ENCODE measurements at regions not wholly inside any gene's neighbourhood (a gene's known extent, or its start where the extent isn't known, plus 50 kb on each side); places are given as distances from the start of the nearest gene placed in this dataset.

DNA sequence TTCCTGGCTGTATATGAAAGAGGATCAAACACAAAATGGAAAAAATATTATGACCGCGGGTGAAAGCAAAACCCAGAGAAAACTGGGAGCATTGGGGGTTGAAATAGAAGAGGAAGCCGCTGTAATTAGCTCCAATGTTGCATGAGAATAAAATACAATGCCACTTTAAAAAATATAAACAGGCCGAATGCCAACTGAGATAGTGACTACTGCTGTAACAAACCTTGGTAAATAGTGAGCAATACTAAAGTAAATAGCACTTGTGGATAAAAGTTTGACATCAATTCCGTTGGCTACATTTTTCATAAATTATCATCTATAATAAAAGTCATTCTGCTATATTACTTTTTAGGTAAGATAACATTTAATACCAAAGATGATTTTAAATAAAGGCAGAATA is 395.8 kb upstream of the MIR17HG start:
- Histone ChIP-seq H3K4me1 (no peaks in the 10 kb centered on the region), H3K36me3 (no peaks in the 10 kb centered on the region), H3K27ac (no peak overlapping the region), H3K27me3 (no peaks in the 10 kb centered on the region), H3K9me3 (peaks cover 0 to 6% (median 4%) of the 10 kb centered on the region in 3 donors), H3K4me3 (no peak overlapping the region)
- intact Hi-C loops (cut with DNase I) = no loop called here
- DNase-seq = no peak
- WGBS, 2 donors = 66 to 76% methylated on average over 5 of the region's 5 CpGs
- TF ChIP-seq CTCF (IDR thresholded peaks at IDR 0.05) = no peak
- TF ChIP-seq POLR2A (IDR thresholded peaks at IDR 0.05) = no peak

- Histone ChIP-seq H3K36me3 (no peaks in the 10 kb centered on the region), H3K4me3 (no peak overlapping the region), H3K27me3 (no peaks in the 10 kb centered on the region), H3K4me1 (no peaks in the 10 kb centered on the region), H3K9me3 (peaks cover 0 to 6% (median 2%) of the 10 kb centered on the region in 3 donors), H3K27ac (no peak overlapping the region)
- 56 to 73% methylated on average over 1 of the region's 1 CpG for WGBS, 2 donors
- no peak for DNase-seq
- intact Hi-C loops (cut with DNase I) = no loop called here
- no peak for TF ChIP-seq POLR2A (IDR thresholded peaks at IDR 0.05)
- no peak for TF ChIP-seq CTCF (IDR thresholded peaks at IDR 0.05)
Observed at GRCh38 chr13:90952326-90952725, 395.2 kb upstream of the MIR17HG start.

DNA sequence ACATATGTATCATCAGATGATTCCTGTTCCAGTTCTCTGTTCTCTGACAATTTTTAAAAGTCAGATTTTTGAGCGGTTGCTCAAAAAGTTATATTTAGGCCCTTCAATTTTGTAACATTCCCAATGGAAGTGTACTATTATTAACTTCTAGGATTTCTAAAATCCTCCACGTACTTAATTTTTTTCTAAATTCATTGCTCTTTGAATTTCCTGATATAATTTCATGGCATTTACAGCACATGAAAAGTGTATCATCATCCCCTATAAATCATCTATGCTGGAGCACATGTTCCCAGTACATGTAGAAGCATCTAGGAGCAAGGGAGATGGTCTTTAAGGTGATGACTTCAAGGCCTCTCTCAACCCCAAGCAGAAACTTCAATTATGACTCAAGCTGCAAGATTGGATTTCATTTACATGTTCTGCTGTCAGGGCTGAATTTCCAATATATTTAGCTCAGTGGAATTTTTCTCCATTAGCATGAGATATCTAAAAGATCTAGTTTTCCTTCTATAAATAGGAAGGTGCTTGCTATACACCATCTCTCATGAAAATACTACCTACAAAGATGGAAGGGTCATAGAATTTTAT is 392.8 kb upstream of the MIR17HG start:
- Histone ChIP-seq H3K4me3 (no peak overlapping the region), H3K27ac (no peak overlapping the region), H3K9me3 (no peaks in the 10 kb centered on the region), H3K36me3 (no peaks in the 10 kb centered on the region), H3K27me3 (no peaks in the 10 kb centered on the region), H3K4me1 (no peaks in the 10 kb centered on the region)
- DNase-seq = no peak
- intact Hi-C loops (cut with DNase I) = no loop called here
- TF ChIP-seq CTCF (IDR thresholded peaks at IDR 0.05) (no peak), POLR2A (IDR thresholded peaks at IDR 0.05) (no peak)
- WGBS, 2 donors = 78 to 89% methylated on average over 2 of the region's 2 CpGs

DNA sequence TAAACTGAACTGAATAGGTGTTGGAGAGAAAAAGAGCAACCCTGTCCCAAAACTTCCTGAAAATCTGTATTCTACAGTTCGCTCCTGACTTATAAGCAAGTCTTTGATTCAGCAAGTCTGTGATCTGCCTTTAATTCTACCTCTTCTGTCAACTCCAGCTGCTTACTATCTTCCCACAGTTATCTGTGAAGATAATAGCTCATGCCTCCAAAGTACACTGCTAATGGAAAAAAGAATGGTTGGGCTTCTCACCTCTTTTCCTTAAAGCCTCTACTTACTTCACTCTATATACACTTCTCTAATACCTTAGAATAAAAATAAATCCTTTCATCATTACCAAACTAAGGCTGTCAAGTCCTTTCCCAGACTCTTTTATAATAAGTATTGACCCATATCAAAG is 391.5 kb upstream of the MIR17HG start:
- Histone ChIP-seq H3K27ac (no peak overlapping the region), H3K4me1 (no peaks in the 10 kb centered on the region), H3K27me3 (no peaks in the 10 kb centered on the region), H3K9me3 (no peaks in the 10 kb centered on the region), H3K4me3 (no peak overlapping the region), H3K36me3 (no peaks in the 10 kb centered on the region)
- intact Hi-C loops (cut with DNase I) = no loop called here
- WGBS, 2 donors = 42 to 75% methylated on average over 1 of the region's 1 CpG
- DNase-seq = no peak
- TF ChIP-seq POLR2A (IDR thresholded peaks at IDR 0.05) = no peak
- no peak for TF ChIP-seq CTCF (IDR thresholded peaks at IDR 0.05)

DNA sequence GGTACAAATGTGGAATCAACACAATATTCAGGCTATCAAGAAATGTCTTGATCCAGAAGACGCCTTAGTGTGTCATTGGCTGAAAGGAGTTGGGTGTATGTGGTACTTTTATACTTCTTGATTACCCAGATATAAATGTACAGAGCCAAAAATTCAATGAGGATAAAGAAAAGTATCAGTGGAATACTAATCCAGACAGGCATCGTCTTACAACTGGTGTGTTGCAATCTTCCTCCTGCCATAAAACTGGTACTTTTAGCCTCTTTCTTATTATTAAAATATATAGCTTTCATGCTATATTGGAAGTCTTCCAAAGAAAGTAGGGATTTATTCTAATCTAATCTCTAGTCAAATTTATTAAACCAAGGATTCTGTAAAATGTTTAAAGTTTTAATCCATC is 388.6 kb upstream of the MIR17HG start:
- no peak for DNase-seq
- TF ChIP-seq POLR2A (IDR thresholded peaks at IDR 0.05) = no peak
- no peak for TF ChIP-seq CTCF (IDR thresholded peaks at IDR 0.05)
- H3K9me3 ChIP-seq = no peaks in the 10 kb centered on the region
- no peaks in the 10 kb centered on the region for H3K36me3 ChIP-seq
- H3K4me1 ChIP-seq = no peaks in the 10 kb centered on the region
- 68 to 81% methylated on average over 2 of the region's 2 CpGs for WGBS, 2 donors
- no peaks in the 10 kb centered on the region for H3K27me3 ChIP-seq
- no peak overlapping the region for H3K4me3 ChIP-seq
- H3K27ac ChIP-seq = no peak overlapping the region
- intact Hi-C loops (cut with DNase I) = no loop called here

All from esophagus squamous epithelium (tissue), 5 donors.